ENCODE measurements at regions not wholly inside any gene's neighbourhood (a gene's known extent, or its start where the extent isn't known, plus 50 kb on each side); places are given as distances from the start of the nearest gene placed in this dataset.

DNA sequence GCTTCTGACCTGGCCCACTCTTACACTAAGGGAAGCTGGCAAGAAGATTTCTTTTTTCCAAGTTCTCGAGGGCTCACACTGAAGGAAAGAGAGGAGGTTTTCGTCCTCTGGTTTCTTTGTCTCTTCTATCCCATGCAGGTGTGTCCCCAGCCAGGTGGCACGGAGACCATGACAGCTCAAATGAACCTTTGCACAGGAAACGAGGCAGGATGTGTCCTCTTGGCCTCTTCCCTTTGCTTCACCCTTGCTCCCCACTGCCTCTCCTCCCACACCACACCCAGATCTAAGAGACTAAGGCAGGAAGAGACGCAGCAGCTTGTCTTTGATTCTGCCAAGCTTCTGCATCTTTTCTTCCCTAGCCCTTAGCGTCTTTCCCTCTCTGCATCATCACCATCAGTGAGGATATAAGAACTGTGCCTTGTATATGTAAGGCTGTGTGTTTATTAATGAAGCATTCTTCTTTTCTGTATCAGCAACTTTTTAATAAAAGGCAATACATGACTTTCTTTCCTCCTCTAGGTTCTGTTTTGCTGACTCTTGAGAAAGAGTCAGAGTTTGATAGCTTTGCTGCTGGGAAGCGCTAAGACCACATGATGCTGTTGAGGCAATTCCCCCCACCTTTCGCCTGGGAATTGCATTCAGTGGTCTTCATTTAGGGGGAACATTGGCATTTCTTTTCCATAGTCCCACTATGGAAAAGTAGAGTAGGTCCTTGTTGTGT, 56.0 kb upstream of the PARVA start:
- TF ChIP-seq, protein P1, sequence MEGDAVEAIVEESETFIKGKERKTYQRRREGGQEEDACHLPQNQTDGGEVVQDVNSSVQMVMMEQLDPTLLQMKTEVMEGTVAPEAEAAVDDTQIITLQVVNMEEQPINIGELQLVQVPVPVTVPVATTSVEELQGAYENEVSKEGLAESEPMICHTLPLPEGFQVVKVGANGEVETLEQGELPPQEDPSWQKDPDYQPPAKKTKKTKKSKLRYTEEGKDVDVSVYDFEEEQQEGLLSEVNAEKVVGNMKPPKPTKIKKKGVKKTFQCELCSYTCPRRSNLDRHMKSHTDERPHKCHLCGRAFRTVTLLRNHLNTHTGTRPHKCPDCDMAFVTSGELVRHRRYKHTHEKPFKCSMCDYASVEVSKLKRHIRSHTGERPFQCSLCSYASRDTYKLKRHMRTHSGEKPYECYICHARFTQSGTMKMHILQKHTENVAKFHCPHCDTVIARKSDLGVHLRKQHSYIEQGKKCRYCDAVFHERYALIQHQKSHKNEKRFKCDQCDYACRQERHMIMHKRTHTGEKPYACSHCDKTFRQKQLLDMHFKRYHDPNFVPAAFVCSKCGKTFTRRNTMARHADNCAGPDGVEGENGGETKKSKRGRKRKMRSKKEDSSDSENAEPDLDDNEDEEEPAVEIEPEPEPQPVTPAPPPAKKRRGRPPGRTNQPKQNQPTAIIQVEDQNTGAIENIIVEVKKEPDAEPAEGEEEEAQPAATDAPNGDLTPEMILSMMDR (IDR thresholded peaks at IDR 0.05; ENCODE audit: unreplicated experiment), result no peak
- Mint-ChIP-seq H3K27ac (peak overlapping the region; percentile 33), H3K4me1 (ENCODE audit: low read depth) (peaks cover 1% of the 10 kb centered on the region), H3K9me3 (ENCODE audit: low read depth) (peaks cover 8% of the 10 kb centered on the region), H3K4me3 (ENCODE audit: low read depth) (no peak overlapping the region), H3K27me3 (no peaks in the 10 kb centered on the region), H3K36me3 (ENCODE audit: insufficient read depth) (peaks cover 3% of the 10 kb centered on the region)
- no peak for DNase-seq (ENCODE audit: low spot score, unreplicated experiment)

DNA sequence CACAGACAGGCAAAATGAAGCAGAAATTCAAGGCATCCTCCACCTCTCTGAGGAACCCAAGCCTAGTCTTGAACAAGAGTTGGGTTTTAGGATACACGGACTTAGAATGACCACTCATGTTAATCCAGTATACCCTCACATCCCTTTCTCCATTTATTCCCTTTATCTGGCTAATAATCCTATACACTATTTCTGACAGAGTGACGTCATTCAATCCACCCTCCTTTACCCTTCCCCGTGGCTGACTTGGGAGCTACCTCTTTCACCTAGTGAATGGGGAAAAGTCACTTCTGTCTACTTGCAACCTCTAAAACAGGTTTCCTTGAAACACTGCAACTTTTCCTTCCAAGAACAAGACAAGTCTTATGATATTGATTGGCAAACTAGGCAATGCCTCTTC, 52.8 kb upstream of the PARVA start:
- H3K4me3 Mint-ChIP-seq (ENCODE audit: low read depth), result no peak overlapping the region
- no peaks in the 10 kb centered on the region for H3K9me3 Mint-ChIP-seq (ENCODE audit: low read depth)
- TF ChIP-seq, protein P1 (IDR thresholded peaks at IDR 0.05; ENCODE audit: unreplicated experiment), result no peak
- DNase-seq (ENCODE audit: low spot score, unreplicated experiment), result no peak
- H3K36me3 Mint-ChIP-seq (ENCODE audit: insufficient read depth), result no peaks in the 10 kb centered on the region
- no peak overlapping the region for H3K27ac Mint-ChIP-seq
- peaks cover 6% of the 10 kb centered on the region for H3K27me3 Mint-ChIP-seq
- H3K4me1 Mint-ChIP-seq (ENCODE audit: low read depth), result peaks cover 1% of the 10 kb centered on the region

Data from progenitor cell of endocrine pancreas (in vitro differentiated cells).